Keratinocyte (primary cell): ENCODE measurements at regions not wholly inside any gene's neighbourhood (a gene's known extent, or its start where the extent isn't known, plus 50 kb on each side); places are given as distances from the start of the nearest gene placed in this dataset.

Experiments
- DNase-seq: peaks from one replicate; pipeline ENCODE4 v3.0.0-alpha.2; 2011; ENCODE audit warnings: low read depth, missing footprints, low spot score
- FAIRE-seq: peaks from 2 replicates; lab custom pipeline; 2011; peaks lifted over from hg19 to GRCh38; lab: Jason Lieb, UNC
- H2AFZ ChIP-seq: 2 replicates; pipeline ENCODE4 v1.6.0; 2012; ENCODE audit warnings: low read length, control low read depth, inconsistent platforms; ENCODE audit not compliant: control insufficient read depth
- H3K27ac ChIP-seq: 2 replicates; pipeline ENCODE4 v1.5.1; 2011; ENCODE audit warnings: low read length; ENCODE audit not compliant: control insufficient read depth, insufficient read depth
- H3K27me3 ChIP-seq: 3 replicates; pipeline ENCODE4 v1.6.0; 2011; ENCODE audit warnings: low read length; ENCODE audit not compliant: control insufficient read depth, insufficient read depth; ENCODE audit errors: extremely low read depth
- H3K36me3 ChIP-seq, 2 experiments: 2 replicates in 1 of 2; 3 replicates in 1 of 2; pipeline ENCODE4 v1.5.1; 2011; ENCODE audit warnings: low read length in 2 of 2, mild to moderate bottlenecking in 1 of 2; ENCODE audit not compliant: control insufficient read depth in 2 of 2, insufficient read depth in 2 of 2; ENCODE audit errors: extremely low read depth in 1 of 2
- H3K4me1 ChIP-seq: 3 replicates; pipeline ENCODE4 v1.5.1; 2011; ENCODE audit warnings: low read length; ENCODE audit not compliant: control insufficient read depth, insufficient read depth; ENCODE audit errors: extremely low read depth
- H3K4me2 ChIP-seq: 3 replicates; pipeline ENCODE4 v1.6.0; 2011; ENCODE audit warnings: low read depth, low read length; ENCODE audit not compliant: control insufficient read depth, insufficient read depth; ENCODE audit errors: extremely low read depth
- H3K4me3 ChIP-seq, 3 experiments: fragments of 200-600 bp in 1 of 3; sonication (generic) in 1 of 3; 2 replicates in 2 of 3; 3 replicates in 1 of 3; pipeline ENCODE4 v1.5.1; 2011 to 2016; ENCODE audit warnings: low read length in 3 of 3, mild to moderate bottlenecking in 3 of 3, control low read depth in 2 of 3, inconsistent platforms in 1 of 3, low read depth in 1 of 3, mixed read lengths in 1 of 3, mixed run types in 1 of 3, moderate library complexity in 1 of 3; ENCODE audit not compliant: control insufficient read depth in 2 of 3, insufficient read depth in 2 of 3; ENCODE audit errors: extremely low read depth in 1 of 3
- H3K79me2 ChIP-seq: 2 replicates; pipeline ENCODE4 v1.6.0; 2012; ENCODE audit warnings: low read length; ENCODE audit not compliant: control insufficient read depth, insufficient read depth
- H3K9ac ChIP-seq: 3 replicates; pipeline ENCODE4 v1.6.0; 2011; ENCODE audit warnings: low read length; ENCODE audit not compliant: control insufficient read depth, insufficient read depth; ENCODE audit errors: extremely low read depth
- H3K9me1 ChIP-seq: 3 replicates; pipeline ENCODE4 v1.6.0; 2011; ENCODE audit warnings: low read length; ENCODE audit not compliant: control insufficient read depth, insufficient read depth; ENCODE audit errors: extremely low read depth
- H3K9me3 ChIP-seq: 2 replicates; pipeline ENCODE4 v1.5.1; 2012; ENCODE audit warnings: low read depth, low read length; ENCODE audit not compliant: control insufficient read depth
- H4K20me1 ChIP-seq: 3 replicates; pipeline ENCODE4 v1.6.0; 2011; ENCODE audit warnings: low read length; ENCODE audit not compliant: control insufficient read depth, insufficient read depth; ENCODE audit errors: extremely low read depth
- EZH2 ChIP-seq: IDR thresholded peaks from one replicate; pipeline ENCODE4 v1.6.1; 2012; ENCODE audit warnings: inconsistent platforms, mild to moderate bottlenecking, low read length, moderate library complexity
- dilution Hi-C: fragments of 300-500 bp; cut with MboI; formaldehyde crosslinking; loops from one replicate; pipeline ENCODE4 v1.7.0; 2020; ENCODE audit warnings: low sequenced_read_pairs; ENCODE audit not compliant: extremely low pct_ligation_motif_present
- TF ChIP-seq, protein P1 (sequence below), 3 experiments: IDR thresholded peaks in 1 of 3; conservative IDR thresholded peaks in 1 of 3; optimal IDR thresholded peaks in 1 of 3; 2 replicates in 2 of 3; 3 replicates in 1 of 3; pipeline versions ENCODE3 to v1.5.1; 2011; ENCODE audit warnings: low read length in 3 of 3, mild to moderate bottlenecking in 3 of 3, moderate library complexity in 2 of 3, control low read depth in 1 of 3, inconsistent platforms in 1 of 3; ENCODE audit not compliant: insufficient read depth in 2 of 3; ENCODE audit errors: extremely low read depth in 1 of 3

DNA sequence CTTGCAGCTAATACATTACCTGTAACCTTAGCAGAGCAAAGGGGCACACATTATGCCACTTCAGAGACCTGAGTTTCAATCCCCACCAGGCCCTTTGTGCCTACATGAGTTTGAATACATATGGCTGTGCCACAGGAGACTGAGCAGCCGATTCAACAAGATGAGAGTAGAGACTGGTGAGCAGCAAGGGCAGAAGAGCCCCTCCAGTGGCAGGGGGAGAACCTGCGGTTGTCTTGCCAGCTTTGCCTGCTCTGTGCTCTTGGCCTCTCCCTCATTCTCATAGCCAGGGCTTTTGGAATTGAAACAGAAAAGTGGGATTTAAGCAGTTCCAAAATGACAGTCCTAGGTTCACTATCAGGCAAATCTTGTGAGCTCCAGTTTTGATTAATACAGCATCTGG lies 52.3 kb upstream of the CLNK start:
- no peaks in the 10 kb centered on the region for H3K36me3 ChIP-seq
- H2AFZ ChIP-seq, result no peak overlapping the region
- no peak overlapping the region for H3K4me3 ChIP-seq
- no peaks in the 10 kb centered on the region for H4K20me1 ChIP-seq
- no peaks in the 10 kb centered on the region for H3K9me3 ChIP-seq
- no peak overlapping the region for H3K4me2 ChIP-seq
- DNase-seq (no peak), FAIRE-seq (no peak)
- TF ChIP-seq EZH2, result no peak
- TF ChIP-seq, protein P1, sequence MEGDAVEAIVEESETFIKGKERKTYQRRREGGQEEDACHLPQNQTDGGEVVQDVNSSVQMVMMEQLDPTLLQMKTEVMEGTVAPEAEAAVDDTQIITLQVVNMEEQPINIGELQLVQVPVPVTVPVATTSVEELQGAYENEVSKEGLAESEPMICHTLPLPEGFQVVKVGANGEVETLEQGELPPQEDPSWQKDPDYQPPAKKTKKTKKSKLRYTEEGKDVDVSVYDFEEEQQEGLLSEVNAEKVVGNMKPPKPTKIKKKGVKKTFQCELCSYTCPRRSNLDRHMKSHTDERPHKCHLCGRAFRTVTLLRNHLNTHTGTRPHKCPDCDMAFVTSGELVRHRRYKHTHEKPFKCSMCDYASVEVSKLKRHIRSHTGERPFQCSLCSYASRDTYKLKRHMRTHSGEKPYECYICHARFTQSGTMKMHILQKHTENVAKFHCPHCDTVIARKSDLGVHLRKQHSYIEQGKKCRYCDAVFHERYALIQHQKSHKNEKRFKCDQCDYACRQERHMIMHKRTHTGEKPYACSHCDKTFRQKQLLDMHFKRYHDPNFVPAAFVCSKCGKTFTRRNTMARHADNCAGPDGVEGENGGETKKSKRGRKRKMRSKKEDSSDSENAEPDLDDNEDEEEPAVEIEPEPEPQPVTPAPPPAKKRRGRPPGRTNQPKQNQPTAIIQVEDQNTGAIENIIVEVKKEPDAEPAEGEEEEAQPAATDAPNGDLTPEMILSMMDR (optimal IDR thresholded peaks at IDR 0.05 in 1 of 3, IDR thresholded peaks at IDR 0.05 in 1 of 3, conservative IDR thresholded peaks at IDR 0.05 in 1 of 3; ENCODE audit: extremely low read depth in 1 of 3, insufficient read depth in 2 of 3, low read length in 3 of 3), result no peak
- dilution Hi-C loops, result no loop called here
- no peaks in the 10 kb centered on the region for H3K9me1 ChIP-seq
- no peak overlapping the region for H3K9ac ChIP-seq
- no peaks in the 10 kb centered on the region for H3K4me1 ChIP-seq
- H3K79me2 ChIP-seq, result no peaks in the 10 kb centered on the region
- H3K27me3 ChIP-seq, result no peaks in the 10 kb centered on the region
- no peak overlapping the region for H3K27ac ChIP-seq

DNA sequence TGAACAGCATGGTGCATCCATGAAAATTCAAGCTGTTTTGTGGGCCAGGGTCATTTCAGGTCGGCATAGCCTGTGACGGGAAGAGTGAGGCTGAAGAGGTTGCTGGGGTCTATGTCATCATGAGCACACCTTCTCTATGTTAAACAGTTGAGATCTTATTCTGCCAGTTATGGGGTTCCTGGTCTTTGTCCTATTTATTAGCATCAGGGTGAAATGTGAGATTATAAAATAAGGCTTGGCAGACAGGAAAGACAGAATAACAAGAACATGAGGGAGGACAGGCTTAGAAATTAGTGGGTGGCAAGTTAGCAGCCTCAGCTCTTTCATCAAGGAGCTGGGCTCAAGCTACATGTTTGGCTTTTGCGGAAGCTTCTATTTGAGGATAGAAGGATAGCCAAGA lies 51.7 kb upstream of the CLNK start:
- Histone ChIP-seq H3K4me3 (no peak overlapping the region), H3K9ac (no peak overlapping the region), H3K27ac (no peak overlapping the region), H3K36me3 (no peaks in the 10 kb centered on the region), H3K4me1 (no peaks in the 10 kb centered on the region), H3K9me1 (no peaks in the 10 kb centered on the region), H3K4me2 (no peak overlapping the region), H3K9me3 (no peaks in the 10 kb centered on the region), H2AFZ (no peak overlapping the region), H4K20me1 (no peaks in the 10 kb centered on the region), H3K27me3 (no peaks in the 10 kb centered on the region), H3K79me2 (no peaks in the 10 kb centered on the region)
- TF ChIP-seq, protein P1 (optimal IDR thresholded peaks at IDR 0.05 in 1 of 3, IDR thresholded peaks at IDR 0.05 in 1 of 3, conservative IDR thresholded peaks at IDR 0.05 in 1 of 3; ENCODE audit: extremely low read depth in 1 of 3, insufficient read depth in 2 of 3, low read length in 3 of 3), result no peak
- TF ChIP-seq EZH2, result no peak
- dilution Hi-C loops, result no loop called here
- no peak for DNase-seq
- FAIRE-seq, result no peak
